IPS DF 6.9 (cell line): ENCODE measurements at regions not wholly inside any gene's neighbourhood (a gene's known extent, or its start where the extent isn't known, plus 50 kb on each side); places are given as distances from the start of the nearest gene placed in this dataset.

ENCODE experiments used
- DNase-seq: peaks from one replicate; pipeline ENCODE4 v3.0.0-alpha.2; 2013; ENCODE audit warnings: low read depth, low spot score
- H3K27ac ChIP-seq: one replicate; pipeline ENCODE4 v1.5.1; 2013; ENCODE audit warnings: low read length, control low read depth
- H3K27me3 ChIP-seq: 2 replicates; pipeline ENCODE4 v1.6.1; 2013; ENCODE audit warnings: mild to moderate bottlenecking, low read length; ENCODE audit not compliant: control insufficient read depth, insufficient read depth
- H3K36me3 ChIP-seq: 2 replicates; pipeline ENCODE4 v1.6.1; 2013; ENCODE audit warnings: low read length; ENCODE audit not compliant: control insufficient read depth, insufficient read depth
- H3K4me1 ChIP-seq: 2 replicates; pipeline ENCODE4 v1.6.1; 2013; ENCODE audit warnings: low read length; ENCODE audit not compliant: control insufficient read depth, insufficient read depth
- H3K4me3 ChIP-seq: 2 replicates; pipeline ENCODE4 v1.5.1; 2013; ENCODE audit warnings: mild to moderate bottlenecking, low read length
- H3K9me3 ChIP-seq: 2 replicates; pipeline ENCODE4 v1.6.1; 2013; ENCODE audit warnings: low read length, inconsistent platforms; ENCODE audit not compliant: control insufficient read depth, insufficient read depth
- WGBS: extraction: QIAGEN DNeasy Blood & Tissue Kit; methylation state at CpG from one replicate; pipeline ENCODE4 v1.1.7; 2013; ENCODE audit warnings: mixed read lengths, missing lambda C conversion rate; ENCODE audit not compliant: insufficient read length, insufficient coverage; 5-methylcytosine and 5-hydroxymethylcytosine counted together

GRCh38 chr1:17887661-17888371 is 132.7 kb downstream of the ACTL8 start:
- Histone ChIP-seq H3K4me1 (no peaks in the 10 kb centered on the region), H3K27ac (no peak overlapping the region), H3K4me3 (no peak overlapping the region), H3K36me3 (no peaks in the 10 kb centered on the region), H3K9me3 (no peaks in the 10 kb centered on the region), H3K27me3 (no peaks in the 10 kb centered on the region)
- no peak for DNase-seq
- WGBS: no CpG with 5 or more reads among the region's 17 CpGs

- H3K27me3 ChIP-seq: no peaks in the 10 kb centered on the region
- no peak for DNase-seq
Observed at GRCh38 chr1:17890056-17890814, 135.1 kb downstream of the ACTL8 start.

GRCh38 chr1:17890815-17891191 is 135.7 kb downstream of the ACTL8 start:
- Histone ChIP-seq H3K4me1 (no peaks in the 10 kb centered on the region), H3K36me3 (no peaks in the 10 kb centered on the region), H3K9me3 (no peaks in the 10 kb centered on the region), H3K27ac (no peak overlapping the region), H3K27me3 (no peaks in the 10 kb centered on the region), H3K4me3 (no peak overlapping the region)
- DNase-seq: no peak
- no CpG with 5 or more reads among the region's 8 CpGs for WGBS

More at GRCh38 chr1:17890056-17890814, 135.1 kb downstream of the ACTL8 start:
- no peaks in the 10 kb centered on the region for H3K4me1 ChIP-seq
- H3K4me3 ChIP-seq: no peak overlapping the region
- no peak overlapping the region for H3K27ac ChIP-seq
- no peaks in the 10 kb centered on the region for H3K9me3 ChIP-seq
- WGBS: no CpG with 5 or more reads among the region's 23 CpGs
- H3K36me3 ChIP-seq: no peaks in the 10 kb centered on the region

GRCh38 chr1:17891205-17892110 is 136.3 kb downstream of the ACTL8 start:
- H3K27me3 ChIP-seq: no peaks in the 10 kb centered on the region
- WGBS: no CpG with 5 or more reads among the region's 9 CpGs

GRCh38 chr1:17892225-17892624 is 137.1 kb downstream of the ACTL8 start:
- WGBS: no CpG with 5 or more reads among the region's 8 CpGs
- H3K4me1 ChIP-seq: no peaks in the 10 kb centered on the region

More at GRCh38 chr1:17891205-17892110, 136.3 kb downstream of the ACTL8 start:
- H3K36me3 ChIP-seq: no peaks in the 10 kb centered on the region
- no peaks in the 10 kb centered on the region for H3K9me3 ChIP-seq
- H3K4me1 ChIP-seq: no peaks in the 10 kb centered on the region
- DNase-seq: no peak
- H3K4me3 ChIP-seq: no peak overlapping the region
- no peak overlapping the region for H3K27ac ChIP-seq

GRCh38 chr1:17892851-17893250 is 137.7 kb downstream of the ACTL8 start:
- Histone ChIP-seq H3K4me1 (no peaks in the 10 kb centered on the region), H3K27me3 (no peaks in the 10 kb centered on the region), H3K9me3 (no peaks in the 10 kb centered on the region), H3K27ac (no peak overlapping the region), H3K36me3 (no peaks in the 10 kb centered on the region), H3K4me3 (no peak overlapping the region)
- DNase-seq: no peak
- no CpG with 5 or more reads among the region's 7 CpGs for WGBS

More at GRCh38 chr1:17892225-17892624, 137.1 kb downstream of the ACTL8 start:
- Histone ChIP-seq H3K27ac (no peak overlapping the region), H3K9me3 (no peaks in the 10 kb centered on the region), H3K27me3 (no peaks in the 10 kb centered on the region), H3K4me3 (no peak overlapping the region), H3K36me3 (no peaks in the 10 kb centered on the region)
- DNase-seq: no peak

- Histone ChIP-seq H3K36me3 (no peaks in the 10 kb centered on the region), H3K27me3 (no peaks in the 10 kb centered on the region), H3K27ac (no peak overlapping the region), H3K9me3 (no peaks in the 10 kb centered on the region), H3K4me3 (no peak overlapping the region), H3K4me1 (no peaks in the 10 kb centered on the region)
- DNase-seq: no peak
- no CpG with 5 or more reads among the region's 12 CpGs for WGBS
Observed at GRCh38 chr1:17893891-17894631, 138.9 kb downstream of the ACTL8 start.

- no peak for DNase-seq
- Histone ChIP-seq H3K27me3 (no peaks in the 10 kb centered on the region), H3K4me1 (no peaks in the 10 kb centered on the region), H3K9me3 (no peaks in the 10 kb centered on the region), H3K4me3 (no peak overlapping the region), H3K27ac (no peak overlapping the region), H3K36me3 (no peaks in the 10 kb centered on the region)
- WGBS: no CpG with 5 or more reads among the region's 4 CpGs
Observed at GRCh38 chr1:17895401-17895800, 140.3 kb downstream of the ACTL8 start.

GRCh38 chr1:17895986-17896385 is 140.9 kb downstream of the ACTL8 start:
- Histone ChIP-seq H3K9me3 (no peaks in the 10 kb centered on the region), H3K4me1 (no peaks in the 10 kb centered on the region), H3K27me3 (no peaks in the 10 kb centered on the region), H3K27ac (no peak overlapping the region), H3K36me3 (no peaks in the 10 kb centered on the region), H3K4me3 (no peak overlapping the region)
- no peak for DNase-seq
- WGBS: no CpG with 5 or more reads among the region's 8 CpGs

- H3K9me3 ChIP-seq: no peaks in the 10 kb centered on the region
- no peaks in the 10 kb centered on the region for H3K36me3 ChIP-seq
- H3K27me3 ChIP-seq: no peaks in the 10 kb centered on the region
- no peak overlapping the region for H3K4me3 ChIP-seq
- H3K4me1 ChIP-seq: no peaks in the 10 kb centered on the region
- DNase-seq: no peak
- no CpG with 5 or more reads among the region's 5 CpGs for WGBS
- H3K27ac ChIP-seq: no peak overlapping the region
Observed at GRCh38 chr1:17903386-17903785, 148.3 kb downstream of the ACTL8 start.
